GM23338 (cell line): ENCODE measurements at regions not wholly inside any gene's neighbourhood (a gene's known extent, or its start where the extent isn't known, plus 50 kb on each side); places are given as distances from the start of the nearest gene placed in this dataset.

Experiments
- ATAC-seq: fragments of 200-7000 bp; cut with Tn5 transposase; 3 replicates; pipeline ENCODE4 v1.9.1; 2020
- DNase-seq: peaks from one replicate; pipeline ENCODE4 v3.0.0-alpha.2; 2015; ENCODE audit warnings: low spot score
- H2AFZ ChIP-seq: fragments of 200-600 bp; sonication (generic); 2 replicates; pipeline ENCODE4 v1.8.0; 2016; ENCODE audit warnings: antibody characterized with exemption, mild to moderate bottlenecking, moderate library complexity
- H3F3A ChIP-seq: fragments of 200-600 bp; sonication (generic); replicated peaks from 2 replicates; pipeline ENCODE4 v1.8.0; 2017; ENCODE audit warnings: antibody characterized with exemption, mixed run types, low read depth
- H3K27ac ChIP-seq: fragments of 200-600 bp; sonication (generic); 2 replicates; pipeline ENCODE4 v1.6.1; 2016; ENCODE audit warnings: low read depth
- H3K27me3 ChIP-seq: fragments of 200-600 bp; sonication (generic); 2 replicates; pipeline ENCODE4 v1.8.0; 2016; ENCODE audit warnings: mild to moderate bottlenecking, mixed run types, moderate library complexity; ENCODE audit not compliant: insufficient read depth
- H3K36me3 ChIP-seq: fragments of 200-600 bp; sonication (generic); 2 replicates; pipeline ENCODE4 v1.8.0; 2016; ENCODE audit warnings: mild to moderate bottlenecking; ENCODE audit not compliant: insufficient read depth
- H3K4me1 ChIP-seq: fragments of 200-600 bp; sonication (generic); 2 replicates; pipeline ENCODE4 v1.8.0; 2016; ENCODE audit warnings: mild to moderate bottlenecking, moderate library complexity; ENCODE audit not compliant: insufficient read depth
- H3K4me2 ChIP-seq: fragments of 200-600 bp; sonication (generic); 2 replicates; pipeline ENCODE4 v1.7.1; 2017; ENCODE audit warnings: mixed run types
- H3K4me3 ChIP-seq: fragments of 200-600 bp; sonication (generic); 2 replicates; pipeline ENCODE4 v1.6.1; 2016; ENCODE audit warnings: mixed run types
- H3K79me2 ChIP-seq: fragments of 200-600 bp; sonication (generic); replicated peaks from 2 replicates; pipeline ENCODE4 v1.8.0; 2017; ENCODE audit warnings: mild to moderate bottlenecking; ENCODE audit not compliant: insufficient read depth
- H3K9me2 ChIP-seq: fragments of 200-600 bp; sonication (generic); 2 replicates; pipeline ENCODE4 v1.8.0; 2017; ENCODE audit not compliant: insufficient read depth
- H4K20me1 ChIP-seq: fragments of 200-600 bp; sonication (generic); replicated peaks from 2 replicates; pipeline ENCODE4 v1.8.0; 2017; ENCODE audit warnings: mild to moderate bottlenecking; ENCODE audit not compliant: insufficient read depth
- H3K27ac Mint-ChIP-seq: 2 replicates; pipeline ENCODE4 v1.8.0; 2020; ENCODE audit warnings: inconsistent platforms, mild to moderate bottlenecking, moderate library complexity, mixed read lengths
- H3K27me3 Mint-ChIP-seq: 3 replicates; pipeline ENCODE4 v1.8.0; 2022; ENCODE audit warnings: low read depth, mild to moderate bottlenecking, moderate library complexity, mixed read lengths, inconsistent platforms; ENCODE audit not compliant: insufficient read depth, poor library complexity
- H3K36me3 Mint-ChIP-seq: 3 replicates; pipeline ENCODE4 v1.8.0; 2021; ENCODE audit warnings: low read depth, mild to moderate bottlenecking, inconsistent platforms, moderate library complexity, mixed read lengths
- H3K4me1 Mint-ChIP-seq: 3 replicates; pipeline ENCODE4 v1.8.0; 2020; ENCODE audit warnings: mild to moderate bottlenecking, inconsistent platforms, mixed read lengths
- H3K4me3 Mint-ChIP-seq: 3 replicates; pipeline ENCODE4 v1.8.0; 2021; ENCODE audit warnings: moderate library complexity, mild to moderate bottlenecking, inconsistent platforms, mixed read lengths
- H3K9me3 Mint-ChIP-seq: 3 replicates; pipeline ENCODE4 v1.8.0; 2020; ENCODE audit warnings: moderate library complexity, mild to moderate bottlenecking, inconsistent platforms, mixed read lengths
- CTCF ChIP-seq, 2 experiments: fragments of 200-600 bp in 1 of 2; sonication (generic) in 1 of 2; conservative IDR thresholded peaks; 2 replicates each; pipeline versions ENCODE4 v1.5.1 to v1.6.1; 2016 to 2017; ENCODE audit warnings: antibody characterized with exemption in 2 of 2, low read depth in 2 of 2, mild to moderate bottlenecking in 2 of 2, moderate library complexity in 1 of 2
- EZH2phosphoT487 ChIP-seq: fragments of 200-600 bp; sonication (generic); IDR thresholded peaks from one replicate; pipeline ENCODE4 v1.8.1; 2018; ENCODE audit warnings: antibody characterized with exemption; ENCODE audit not compliant: unreplicated experiment
- JUNB ChIP-seq: IDR thresholded peaks from one replicate; pipeline ENCODE4 v1.6.1; 2016; ENCODE audit warnings: antibody characterized with exemption; ENCODE audit not compliant: unreplicated experiment
- NANOG ChIP-seq: IDR thresholded peaks from 2 replicates; pipeline ENCODE4 v1.6.1; 2016; ENCODE audit warnings: antibody characterized with exemption, borderline replicate concordance
- STAT1 ChIP-seq: IDR thresholded peaks from one replicate; pipeline ENCODE4 v1.6.1; 2016; ENCODE audit warnings: antibody characterized with exemption; ENCODE audit not compliant: unreplicated experiment
- ZNF114 ChIP-seq: fragments of 250-450 bp; sonication (Bioruptor Pico); IDR thresholded peaks from 2 replicates; pipeline ENCODE4 v1.5.0; 2020; ENCODE audit warnings: mild to moderate bottlenecking, moderate library complexity
- ZNF462 ChIP-seq: fragments of 250-450 bp; sonication (Bioruptor Pico); IDR thresholded peaks from 2 replicates; pipeline ENCODE4 v1.5.0; 2020; ENCODE audit warnings: mild to moderate bottlenecking, moderate library complexity

GRCh38 chrX:134717698-134718097 lies 59.4 kb upstream of the PLAC1 start:
- H3K36me3 ChIP-seq, result no peaks in the 10 kb centered on the region
- no peak for ATAC-seq
- no peak overlapping the region for H3K4me3 ChIP-seq
- H3K27me3 ChIP-seq, result no peaks in the 10 kb centered on the region
- Mint-ChIP-seq H3K4me1 (peaks cover 27% of the 10 kb centered on the region), H3K36me3 (no peaks in the 10 kb centered on the region), H3K4me3 (no peak overlapping the region), H3K27me3 (peaks cover 2% of the 10 kb centered on the region), H3K27ac (no peak overlapping the region), H3K9me3 (no peaks in the 10 kb centered on the region; the same call in 2 of the 3 replicates)
- H2AFZ ChIP-seq, result no peak overlapping the region
- TF ChIP-seq CTCF (conservative IDR thresholded peaks at IDR 0.05; ENCODE audit: low read depth in 2 of 2), result no peak
- no peak for TF ChIP-seq STAT1
- TF ChIP-seq ZNF462 (CRISPR knock-in tag), result no peak
- TF ChIP-seq NANOG, result no peak
- no peak for TF ChIP-seq JUNB
- no peak for TF ChIP-seq EZH2phosphoT487
- TF ChIP-seq ZNF114 (CRISPR knock-in tag), result no peak
- H3K27ac ChIP-seq, result no peak overlapping the region
- no peaks in the 10 kb centered on the region for H3K79me2 ChIP-seq
- H4K20me1 ChIP-seq, result no peaks in the 10 kb centered on the region
- no peaks in the 10 kb centered on the region for H3F3A ChIP-seq
- H3K4me2 ChIP-seq, result no peak overlapping the region
- DNase-seq, result no peak
- H3K4me1 ChIP-seq, result peaks cover 7% of the 10 kb centered on the region
- H3K9me2 ChIP-seq, result no peaks in the 10 kb centered on the region
